ENCODE measurements at regions not wholly inside any gene's neighbourhood (a gene's known extent, or its start where the extent isn't known, plus 50 kb on each side); places are given as distances from the start of the nearest gene placed in this dataset.

GRCh38 chr1:184210031-184210430 is 158.5 kb downstream of the TSEN15 start:
- TF ChIP-seq CTCF (conservative IDR thresholded peaks at IDR 0.05) (no peak), ZFX (IDR thresholded peaks at IDR 0.05) (no peak)

All from C4-2B (cell line).